ENCODE measurements at regions not wholly inside any gene's neighbourhood (a gene's known extent, or its start where the extent isn't known, plus 50 kb on each side); places are given as distances from the start of the nearest gene placed in this dataset.

GRCh38 chr4:141530627-141531026 is 105.8 kb upstream of the IL15 start:
- TF ChIP-seq YY1 (IDR thresholded peaks at IDR 0.05; ENCODE audit: insufficient read depth, insufficient read length) (no peak), SUZ12 (IDR thresholded peaks at IDR 0.05; ENCODE audit: extremely low read depth, insufficient read depth, insufficient read length) (no peak), ZNF274 (IDR thresholded peaks at IDR 0.05; ENCODE audit: low read depth, low read length) (no peak)

Measured in NT2/D1 (cell line).